Skeletal muscle satellite cell (primary cell): ENCODE measurements at regions not wholly inside any gene's neighbourhood (a gene's known extent, or its start where the extent isn't known, plus 50 kb on each side); places are given as distances from the start of the nearest gene placed in this dataset.

Experiments
- H3K27me3 ChIP-seq: 2 replicates; pipeline ENCODE4 v1.7.0; 2013; ENCODE audit warnings: low read length; ENCODE audit not compliant: control insufficient read depth, insufficient read depth
- H3K36me3 ChIP-seq: 2 replicates; pipeline ENCODE4 v1.7.0; 2013; ENCODE audit warnings: mild to moderate bottlenecking, control low read depth, low read length; ENCODE audit not compliant: insufficient read depth
- H3K4me1 ChIP-seq: 2 replicates; pipeline ENCODE4 v1.7.0; 2013; ENCODE audit warnings: low read length; ENCODE audit not compliant: control insufficient read depth, insufficient read depth
- H3K4me2 ChIP-seq: 2 replicates; pipeline ENCODE4 v1.7.0; 2013; ENCODE audit warnings: mild to moderate bottlenecking, low read length
- H3K4me3 ChIP-seq: 2 replicates; pipeline ENCODE4 v1.7.0; 2013; ENCODE audit warnings: low read length
- H3K9ac ChIP-seq: 2 replicates; pipeline ENCODE4 v1.7.0; 2013; ENCODE audit warnings: mild to moderate bottlenecking, low read depth, low read length, moderate library complexity
- H3K9me3 ChIP-seq: replicated peaks from 2 replicates; pipeline ENCODE4 v1.7.0; 2013; ENCODE audit warnings: mild to moderate bottlenecking, control low read depth, low read length

- Histone ChIP-seq H3K9me3 (no peaks in the 10 kb centered on the region), H3K4me2 (no peak overlapping the region)
These were observed 628.6 kb downstream of the NR4A2 start for GRCh38 chr2:155703917-155704316.

GRCh38 chr2:155703048-155703447 is 629.5 kb downstream of the NR4A2 start:
- no peaks in the 10 kb centered on the region for H3K36me3 ChIP-seq
- H3K9ac ChIP-seq = no peak overlapping the region
- H3K4me2 ChIP-seq = no peak overlapping the region
- no peaks in the 10 kb centered on the region for H3K27me3 ChIP-seq
- no peaks in the 10 kb centered on the region for H3K9me3 ChIP-seq
- no peak overlapping the region for H3K4me3 ChIP-seq
- H3K4me1 ChIP-seq = no peaks in the 10 kb centered on the region

More at GRCh38 chr2:155703917-155704316, 628.6 kb downstream of the NR4A2 start:
- H3K27me3 ChIP-seq = no peaks in the 10 kb centered on the region
- H3K4me1 ChIP-seq = no peaks in the 10 kb centered on the region
- H3K36me3 ChIP-seq = no peaks in the 10 kb centered on the region
- no peak overlapping the region for H3K4me3 ChIP-seq
- no peak overlapping the region for H3K9ac ChIP-seq

GRCh38 chr2:155701721-155702120 is 630.8 kb downstream of the NR4A2 start:
- Histone ChIP-seq H3K4me3 (no peak overlapping the region), H3K9me3 (no peaks in the 10 kb centered on the region), H3K27me3 (no peaks in the 10 kb centered on the region), H3K4me1 (no peaks in the 10 kb centered on the region), H3K9ac (no peak overlapping the region), H3K4me2 (no peak overlapping the region), H3K36me3 (no peaks in the 10 kb centered on the region)

GRCh38 chr2:155696571-155696970 is 636.0 kb downstream of the NR4A2 start:
- no peaks in the 10 kb centered on the region for H3K36me3 ChIP-seq
- no peak overlapping the region for H3K4me2 ChIP-seq
- no peaks in the 10 kb centered on the region for H3K9me3 ChIP-seq
- no peaks in the 10 kb centered on the region for H3K4me1 ChIP-seq
- H3K27me3 ChIP-seq = no peaks in the 10 kb centered on the region
- H3K9ac ChIP-seq = no peak overlapping the region
- H3K4me3 ChIP-seq = no peak overlapping the region

- Histone ChIP-seq H3K4me1 (no peaks in the 10 kb centered on the region), H3K27me3 (no peaks in the 10 kb centered on the region), H3K4me2 (no peak overlapping the region), H3K9ac (no peak overlapping the region), H3K36me3 (no peaks in the 10 kb centered on the region), H3K9me3 (no peaks in the 10 kb centered on the region), H3K4me3 (no peak overlapping the region)
These were observed 637.0 kb downstream of the NR4A2 start for GRCh38 chr2:155695505-155695904.

GRCh38 chr2:155692856-155693255 is 639.7 kb downstream of the NR4A2 start:
- no peak overlapping the region for H3K4me3 ChIP-seq
- H3K36me3 ChIP-seq = no peaks in the 10 kb centered on the region
- no peaks in the 10 kb centered on the region for H3K27me3 ChIP-seq
- no peak overlapping the region for H3K9ac ChIP-seq
- no peaks in the 10 kb centered on the region for H3K9me3 ChIP-seq
- H3K4me2 ChIP-seq = no peak overlapping the region
- H3K4me1 ChIP-seq = no peaks in the 10 kb centered on the region

- no peaks in the 10 kb centered on the region for H3K36me3 ChIP-seq
- H3K4me1 ChIP-seq = no peaks in the 10 kb centered on the region
- no peak overlapping the region for H3K9ac ChIP-seq
- H3K27me3 ChIP-seq = no peaks in the 10 kb centered on the region
- H3K4me2 ChIP-seq = no peak overlapping the region
- no peak overlapping the region for H3K4me3 ChIP-seq
- H3K9me3 ChIP-seq = no peaks in the 10 kb centered on the region
These were observed 640.4 kb downstream of the NR4A2 start for GRCh38 chr2:155692106-155692505.

GRCh38 chr2:155690785-155691184 is 641.7 kb downstream of the NR4A2 start:
- H3K4me3 ChIP-seq = no peak overlapping the region
- no peaks in the 10 kb centered on the region for H3K27me3 ChIP-seq
- no peak overlapping the region for H3K9ac ChIP-seq
- H3K9me3 ChIP-seq = no peaks in the 10 kb centered on the region
- no peak overlapping the region for H3K4me2 ChIP-seq
- no peaks in the 10 kb centered on the region for H3K36me3 ChIP-seq
- no peaks in the 10 kb centered on the region for H3K4me1 ChIP-seq

GRCh38 chr2:155689791-155690190 is 642.7 kb downstream of the NR4A2 start:
- H3K4me2 ChIP-seq = no peak overlapping the region
- H3K36me3 ChIP-seq = no peaks in the 10 kb centered on the region
- H3K27me3 ChIP-seq = no peaks in the 10 kb centered on the region
- H3K4me3 ChIP-seq = no peak overlapping the region
- no peaks in the 10 kb centered on the region for H3K9me3 ChIP-seq
- H3K4me1 ChIP-seq = no peaks in the 10 kb centered on the region
- H3K9ac ChIP-seq = no peak overlapping the region

GRCh38 chr2:155687181-155687580 is 645.3 kb downstream of the NR4A2 start:
- no peak overlapping the region for H3K4me2 ChIP-seq
- no peaks in the 10 kb centered on the region for H3K36me3 ChIP-seq
- no peak overlapping the region for H3K4me3 ChIP-seq
- H3K9me3 ChIP-seq = no peaks in the 10 kb centered on the region
- no peaks in the 10 kb centered on the region for H3K4me1 ChIP-seq
- no peak overlapping the region for H3K9ac ChIP-seq
- no peaks in the 10 kb centered on the region for H3K27me3 ChIP-seq

- Histone ChIP-seq H3K4me2 (no peak overlapping the region), H3K9me3 (no peaks in the 10 kb centered on the region), H3K4me3 (no peak overlapping the region), H3K9ac (no peak overlapping the region), H3K4me1 (no peaks in the 10 kb centered on the region), H3K36me3 (no peaks in the 10 kb centered on the region), H3K27me3 (no peaks in the 10 kb centered on the region)
These were observed 652.9 kb downstream of the NR4A2 start for GRCh38 chr2:155679647-155680046.

- no peaks in the 10 kb centered on the region for H3K27me3 ChIP-seq
- H3K9ac ChIP-seq = no peak overlapping the region
- no peaks in the 10 kb centered on the region for H3K36me3 ChIP-seq
- H3K4me3 ChIP-seq = no peak overlapping the region
- H3K4me2 ChIP-seq = no peak overlapping the region
- peaks cover 2% of the 10 kb centered on the region for H3K9me3 ChIP-seq
- no peaks in the 10 kb centered on the region for H3K4me1 ChIP-seq
These were observed 656.6 kb downstream of the NR4A2 start for GRCh38 chr2:155675920-155676319.
